ENCODE measurements at regions not wholly inside any gene's neighbourhood (a gene's known extent, or its start where the extent isn't known, plus 50 kb on each side); places are given as distances from the start of the nearest gene placed in this dataset.

DNA sequence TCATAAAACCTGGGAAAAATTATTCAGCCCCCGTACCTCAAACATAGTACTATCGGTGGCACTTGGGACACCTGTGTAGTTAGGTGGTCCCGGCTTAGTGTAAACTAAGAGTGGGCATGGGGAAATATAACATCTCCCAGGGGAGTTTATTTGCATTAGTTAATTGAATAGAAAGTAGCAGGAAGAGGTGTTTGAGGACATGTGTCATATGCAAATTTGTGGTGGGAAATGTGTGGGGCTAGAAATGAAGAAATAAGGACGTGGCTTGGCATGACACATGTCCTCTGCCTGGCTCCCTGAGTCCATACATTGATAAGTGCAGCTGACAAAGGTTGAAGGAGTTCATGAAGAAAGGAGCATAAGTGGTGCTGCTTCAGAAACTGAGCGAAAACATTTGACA lies 483.6 kb downstream of the SH2D1A start:
- no peak for DNase-seq (ENCODE audit: low read depth in 2 of 2)

DNA sequence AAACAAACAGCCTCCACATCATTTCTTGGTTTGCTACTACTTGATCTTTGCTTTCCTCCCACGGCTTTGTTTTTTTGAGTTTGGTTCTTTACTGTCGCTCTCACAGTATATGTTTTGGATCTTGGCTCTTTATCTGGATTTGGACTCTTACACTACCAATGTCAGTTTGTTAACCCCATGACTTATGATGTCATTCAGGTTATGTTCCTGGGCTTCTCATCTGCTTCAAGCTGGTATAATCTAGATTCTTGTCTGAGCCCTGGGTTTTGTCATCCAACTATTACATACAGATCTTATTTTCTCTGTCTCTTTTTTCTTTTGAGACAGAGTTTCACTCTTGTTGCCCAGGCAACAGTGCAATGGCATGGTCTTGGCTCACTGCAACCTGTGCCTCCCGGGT lies 482.9 kb upstream of the TEX13C start:
- no peak for DNase-seq (ENCODE audit: low read depth in 2 of 2)

DNA sequence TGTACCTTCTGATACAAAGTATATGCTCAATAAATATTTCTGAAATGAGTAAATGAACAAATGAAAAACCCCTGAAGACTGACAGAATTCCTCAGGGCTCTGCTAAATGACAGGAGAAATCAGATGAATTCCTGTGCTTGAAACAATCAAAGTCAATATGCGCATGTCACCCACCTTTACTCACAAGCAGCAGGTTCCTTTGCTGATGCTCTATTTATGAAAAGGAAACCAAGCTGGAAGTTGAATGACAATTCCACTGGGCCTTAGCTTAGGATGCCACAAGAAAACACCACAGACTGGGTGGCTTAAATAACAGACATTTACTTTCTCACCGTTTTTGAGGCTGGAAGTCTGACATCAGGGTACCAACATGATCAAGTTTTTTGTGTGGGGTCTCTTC lies 477.5 kb upstream of the TEX13C start:
- DNase-seq (ENCODE audit: low read depth in 2 of 2) = no peak

DNA sequence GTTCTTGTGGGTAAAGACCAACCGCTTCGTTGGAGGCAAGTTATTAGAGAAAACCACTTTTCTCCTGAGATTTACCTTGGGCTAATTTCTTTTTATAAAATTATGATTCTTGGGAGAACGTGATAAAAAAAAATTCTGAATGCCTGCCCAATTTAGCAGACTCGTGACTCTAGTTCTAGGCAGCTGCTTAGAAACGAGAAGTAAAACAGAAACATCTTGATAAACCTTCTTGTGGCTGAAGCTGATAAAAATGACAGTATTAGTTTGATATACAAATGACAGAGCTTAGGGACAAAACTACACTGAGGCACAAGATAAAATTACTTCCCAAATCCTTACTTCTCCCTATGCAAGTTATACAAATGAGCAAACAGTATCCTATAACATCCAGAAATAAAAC lies 458.9 kb upstream of the TEX13C start:
- no peak for DNase-seq (ENCODE audit: low read depth in 2 of 2)

DNA sequence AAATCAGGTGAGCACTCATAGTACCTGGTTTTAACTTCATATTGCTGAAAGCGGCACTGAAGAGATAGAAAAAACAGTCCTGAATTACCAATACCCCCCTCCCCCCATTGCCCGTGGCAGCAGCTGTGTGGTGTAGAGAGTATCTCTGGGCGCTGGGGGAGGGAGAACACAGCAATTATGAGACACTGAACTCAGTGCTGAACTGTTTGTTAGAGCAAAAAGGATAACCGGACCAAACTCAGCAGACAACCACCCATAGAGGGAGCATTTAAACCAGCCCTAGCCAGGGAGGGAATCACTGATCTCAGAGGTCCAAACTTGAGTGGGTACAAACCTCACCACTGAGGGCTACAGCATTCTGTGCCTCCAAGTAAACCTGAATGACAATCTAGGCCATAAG lies 457.4 kb upstream of the TEX13C start:
- DNase-seq (ENCODE audit: low read depth in 2 of 2) = no peak

DNA sequence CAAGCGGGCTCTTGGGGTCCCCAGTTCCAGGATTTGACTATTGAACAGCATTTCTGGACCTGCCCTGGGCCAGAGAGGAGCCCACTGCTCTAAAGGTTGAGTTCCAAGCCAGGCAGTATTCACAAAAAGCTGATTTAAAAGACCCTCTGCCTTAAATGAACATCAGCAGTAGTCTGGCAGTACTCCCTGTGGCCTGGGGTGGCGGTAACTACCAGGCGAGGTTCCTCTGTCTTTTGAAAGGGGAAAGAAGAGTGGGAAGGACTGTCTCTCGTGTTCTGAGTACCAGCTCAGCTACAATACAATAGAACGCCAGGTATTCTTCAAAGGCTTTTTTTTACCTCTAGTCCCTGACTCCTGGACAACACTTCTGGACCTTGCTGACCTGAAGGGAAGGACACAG lies 456.4 kb upstream of the TEX13C start:
- no peak for DNase-seq (ENCODE audit: low read depth in 2 of 2)

DNA sequence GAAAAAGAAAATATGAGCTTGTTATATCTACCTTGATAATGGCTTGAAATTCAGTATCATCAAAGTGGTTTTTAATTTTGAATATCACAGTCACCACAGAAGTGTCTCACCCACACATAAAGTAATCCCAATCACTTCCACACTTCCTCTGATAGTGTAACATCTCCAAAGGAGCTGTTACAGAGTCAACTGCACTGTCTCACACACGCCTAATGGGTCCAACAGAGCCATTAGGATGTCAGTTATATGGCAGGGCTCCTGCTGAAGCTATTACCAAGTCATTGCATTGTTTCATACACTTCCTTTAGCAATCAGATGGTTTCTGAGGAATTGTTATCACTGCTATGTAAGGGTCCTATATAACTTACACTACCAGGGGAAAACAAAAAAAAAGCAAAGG lies 432.1 kb upstream of the TEX13C start:
- no peak for DNase-seq (ENCODE audit: low read depth in 2 of 2)

DNA sequence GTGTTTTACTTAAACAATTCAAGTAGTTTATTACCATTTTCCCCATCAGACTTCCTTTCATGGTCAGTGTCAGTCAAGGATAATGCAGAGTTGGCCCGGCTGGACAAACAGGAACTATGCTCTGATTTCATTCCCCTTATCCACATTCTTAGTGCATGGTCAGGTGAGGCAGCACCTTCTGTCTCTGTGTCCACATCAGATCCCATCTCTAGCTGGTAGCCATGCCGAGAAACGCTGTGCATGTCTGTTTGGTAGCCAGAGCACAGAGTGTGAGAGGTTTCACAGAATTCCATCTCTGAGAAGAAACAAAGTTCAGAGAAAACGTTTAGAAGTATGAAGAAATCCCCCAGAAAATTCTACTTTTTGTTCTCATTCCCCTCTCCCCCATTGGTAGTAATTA lies 423.7 kb upstream of the TEX13C start:
- no peak for DNase-seq (ENCODE audit: low read depth in 2 of 2)

DNA sequence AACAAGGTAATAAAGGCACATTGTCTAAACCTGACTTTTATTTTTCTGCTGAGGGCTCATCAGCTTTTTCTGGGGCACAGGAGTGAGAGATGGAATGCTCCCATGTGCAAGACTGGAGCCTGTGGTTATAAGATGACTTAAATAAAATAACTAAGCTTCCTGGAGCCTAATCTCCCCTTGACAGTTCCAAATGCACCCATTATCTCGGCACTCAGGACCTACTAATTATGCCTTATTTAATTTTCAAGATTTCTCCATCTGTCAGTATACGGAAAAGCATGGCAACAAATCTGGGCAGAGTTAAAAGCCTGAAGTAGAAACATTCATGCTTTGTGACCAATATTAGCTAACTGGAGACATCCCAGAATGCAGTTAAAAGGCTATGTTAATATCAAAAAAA lies 416.7 kb upstream of the TEX13C start:
- DNase-seq (ENCODE audit: low read depth in 2 of 2) = no peak

DNA sequence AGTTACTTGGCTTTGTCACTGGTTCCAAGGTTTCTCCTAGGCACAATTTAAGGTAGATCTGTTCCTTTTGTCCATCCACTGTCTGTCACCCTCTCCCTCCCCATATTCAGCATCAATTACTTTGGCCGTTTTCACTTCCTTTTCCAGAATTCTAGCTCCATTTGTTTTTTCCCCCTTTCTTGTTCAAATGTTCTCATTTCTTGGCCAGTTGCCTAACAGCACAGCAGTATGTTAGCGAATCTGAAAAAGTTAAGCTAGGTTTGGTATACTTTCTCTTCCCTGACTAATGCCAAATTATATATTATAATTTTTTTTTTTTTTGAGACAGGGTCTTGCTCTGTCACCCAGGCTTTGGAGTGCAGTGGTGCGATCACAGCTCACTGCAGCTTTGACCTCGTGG lies 409.1 kb upstream of the TEX13C start:
- DNase-seq (ENCODE audit: low read depth in 2 of 2) = no peak

DNA sequence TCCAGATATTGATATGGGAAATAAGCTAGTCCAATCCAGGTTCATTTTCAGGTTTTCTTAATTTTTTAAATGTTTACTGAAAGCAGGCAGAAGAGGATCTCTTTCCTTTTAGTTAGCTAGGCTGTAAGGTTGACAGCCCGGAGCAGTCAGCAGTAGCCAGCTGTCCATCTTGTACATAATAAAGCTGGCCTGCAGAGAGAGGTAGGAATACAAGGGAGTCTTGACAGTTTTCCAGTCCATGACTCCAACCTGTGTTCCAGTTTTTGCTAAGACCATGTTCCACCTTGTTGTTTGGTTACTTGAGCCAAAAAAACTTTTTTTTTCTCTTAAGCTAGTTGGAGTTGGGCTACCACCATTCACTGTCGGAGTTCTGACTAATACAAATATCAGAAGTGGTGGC lies 402.7 kb upstream of the TEX13C start:
- DNase-seq (ENCODE audit: low read depth in 2 of 2) = no peak

DNA sequence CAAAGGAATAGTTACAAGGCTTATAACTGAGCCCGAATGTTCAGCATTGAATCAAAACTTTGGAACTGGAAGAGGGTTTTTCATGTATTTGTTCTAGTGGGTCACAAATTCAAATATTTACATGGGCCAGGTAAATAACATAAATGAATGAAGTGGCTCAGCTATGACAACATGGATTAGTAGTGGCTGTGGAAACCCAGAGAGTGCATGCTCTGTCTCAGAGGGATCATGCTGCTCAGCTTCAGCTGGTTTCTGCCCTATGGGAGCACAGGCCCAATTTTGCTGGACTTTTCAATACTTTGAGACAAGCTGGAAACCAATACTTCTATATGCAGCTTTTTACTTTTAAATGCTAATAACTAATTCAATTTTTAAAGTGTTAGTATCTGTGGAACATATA lies 394.0 kb upstream of the TEX13C start:
- no peak for DNase-seq (ENCODE audit: low read depth in 2 of 2)

DNA sequence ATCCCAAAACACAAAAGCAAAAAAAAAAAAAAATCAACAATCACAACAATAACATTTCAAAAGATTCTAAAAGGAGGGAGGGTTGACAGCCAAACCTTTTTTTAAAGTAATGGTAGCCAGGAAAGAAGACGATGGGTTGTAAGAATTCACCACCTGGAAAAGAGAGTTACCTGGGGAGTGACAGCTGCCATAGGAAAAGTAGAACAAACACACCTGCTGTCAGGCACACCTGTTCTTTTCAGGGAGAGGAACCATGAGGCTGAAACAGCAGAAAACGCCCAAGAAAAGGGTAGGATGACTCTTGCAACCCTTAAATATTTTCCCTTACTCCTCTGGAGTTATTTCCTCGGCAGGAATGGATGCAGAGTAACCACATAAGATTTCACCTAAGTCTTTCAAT lies 388.4 kb upstream of the TEX13C start:
- DNase-seq (ENCODE audit: low read depth in 2 of 2) = no peak

DNA sequence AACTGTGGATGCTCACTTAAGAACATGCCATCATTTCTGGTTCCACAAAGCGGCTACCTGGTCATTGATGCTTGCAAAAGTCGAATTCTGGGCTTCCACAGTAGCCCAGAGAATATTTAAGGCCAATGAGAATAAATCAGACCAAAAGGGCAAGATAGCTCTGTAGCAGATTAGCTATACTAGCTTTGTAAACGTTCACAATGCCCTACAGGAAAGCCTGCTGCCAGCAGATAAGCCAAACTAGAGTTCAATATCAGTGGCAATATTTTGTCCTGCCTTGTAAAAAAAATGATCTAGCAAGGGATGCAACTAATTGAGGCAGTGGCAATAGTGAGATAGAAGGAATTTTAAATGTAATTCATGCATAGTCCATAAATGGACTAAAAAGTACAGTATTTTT lies 387.7 kb upstream of the TEX13C start:
- DNase-seq (ENCODE audit: low read depth in 2 of 2) = no peak

DNA sequence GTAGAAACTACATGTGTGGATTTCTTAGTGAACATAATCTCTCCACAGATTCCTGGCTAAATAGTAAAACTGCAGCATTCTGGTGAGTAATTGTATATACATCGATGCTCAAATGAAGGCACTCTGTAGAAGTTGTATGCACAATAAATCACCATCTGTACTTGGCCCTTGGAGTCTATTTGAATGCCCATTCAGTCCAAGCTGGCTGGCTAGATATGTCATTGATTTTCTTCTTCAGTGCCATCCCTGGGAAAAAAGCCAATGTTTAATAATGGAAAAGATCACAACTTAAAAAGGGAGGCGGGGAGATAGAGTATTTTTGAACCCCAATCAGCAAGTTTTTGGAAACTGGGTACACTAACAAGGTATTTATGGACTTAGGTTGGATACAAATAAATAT lies 381.0 kb upstream of the TEX13C start:
- no peak for DNase-seq (ENCODE audit: low read depth in 2 of 2)

DNA sequence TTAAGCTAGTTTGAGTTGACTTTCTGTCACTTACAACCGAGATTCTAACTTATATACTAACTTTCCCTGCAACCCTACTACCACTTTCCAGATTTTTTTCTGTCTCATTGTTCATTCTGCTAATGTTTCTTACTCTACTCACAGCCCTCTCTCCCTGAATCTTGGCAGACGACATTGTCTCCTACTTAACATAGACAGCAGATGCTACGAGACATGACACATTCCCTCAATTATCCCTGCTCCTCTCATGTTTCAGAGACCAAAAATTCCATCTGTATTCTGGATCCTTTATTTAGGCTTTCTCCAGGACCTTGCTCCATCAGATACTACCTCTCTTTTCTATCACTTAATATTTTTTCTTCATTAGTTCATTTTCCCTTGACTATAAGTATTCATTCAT lies 379.1 kb upstream of the TEX13C start:
- DNase-seq (ENCODE audit: low read depth in 2 of 2) = no peak

DNA sequence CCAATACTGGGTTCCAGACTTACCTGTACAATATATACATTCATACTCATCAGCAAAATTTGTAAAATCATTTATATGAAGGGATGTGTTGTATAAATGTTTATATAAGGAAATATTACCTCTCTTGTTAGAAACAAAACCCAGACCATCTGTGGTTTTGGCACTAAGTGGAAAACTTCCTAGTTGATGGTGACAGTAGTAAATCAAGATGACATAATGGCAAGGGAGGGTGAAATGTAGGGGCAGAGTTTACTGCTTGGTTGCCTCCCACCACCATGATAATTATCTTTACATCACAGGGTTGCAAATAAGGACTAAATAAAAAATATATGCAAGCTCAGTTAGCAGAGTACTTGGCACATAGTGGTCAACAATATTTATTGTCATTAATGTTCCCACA lies 365.3 kb upstream of the TEX13C start:
- no peak for DNase-seq (ENCODE audit: low read depth in 2 of 2)

DNA sequence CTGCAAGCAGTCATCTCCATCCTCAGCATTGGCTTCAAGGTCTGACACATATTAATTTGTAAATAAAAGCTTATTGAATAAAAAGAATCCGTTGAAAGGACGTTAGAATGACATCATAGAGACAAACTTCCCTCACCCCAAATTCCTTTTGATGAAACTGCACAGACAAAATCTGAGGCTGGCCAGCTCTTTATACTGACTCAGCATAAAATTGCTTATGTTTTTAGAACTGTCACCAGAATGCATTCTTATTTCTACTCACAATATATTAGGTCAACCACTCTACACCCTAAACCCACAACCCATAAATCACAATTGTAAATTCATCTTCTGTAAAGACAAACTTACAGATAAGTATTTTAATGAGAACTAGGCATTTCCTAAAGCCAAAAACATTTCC lies 359.2 kb upstream of the TEX13C start:
- DNase-seq (ENCODE audit: low read depth in 2 of 2) = no peak

DNA sequence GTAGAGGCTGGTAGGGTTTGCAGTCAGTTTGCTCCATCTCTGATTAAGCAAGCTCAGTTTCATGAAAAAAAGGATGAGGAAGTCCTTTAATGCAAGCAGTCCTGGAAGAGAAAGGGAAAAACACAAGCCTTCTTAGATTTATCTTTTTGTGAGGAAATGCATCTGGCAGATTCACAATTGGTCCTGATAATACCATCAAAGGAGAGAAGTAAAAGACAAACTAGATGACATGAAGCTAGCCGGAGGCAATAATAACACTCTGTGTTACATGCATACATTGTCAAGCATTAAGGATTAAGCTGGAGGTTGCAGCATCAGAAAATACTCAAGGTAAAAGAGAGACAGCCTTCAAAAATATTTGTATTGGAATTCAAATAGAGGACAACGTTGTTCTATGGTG lies 356.0 kb upstream of the TEX13C start, which contains the start of gene TENM1:
TSS of gene TENM1 (minus strand) at position 101 of the 400 bp plus-strand sequence.
- no peak for DNase-seq (ENCODE audit: low read depth in 2 of 2)

DNA sequence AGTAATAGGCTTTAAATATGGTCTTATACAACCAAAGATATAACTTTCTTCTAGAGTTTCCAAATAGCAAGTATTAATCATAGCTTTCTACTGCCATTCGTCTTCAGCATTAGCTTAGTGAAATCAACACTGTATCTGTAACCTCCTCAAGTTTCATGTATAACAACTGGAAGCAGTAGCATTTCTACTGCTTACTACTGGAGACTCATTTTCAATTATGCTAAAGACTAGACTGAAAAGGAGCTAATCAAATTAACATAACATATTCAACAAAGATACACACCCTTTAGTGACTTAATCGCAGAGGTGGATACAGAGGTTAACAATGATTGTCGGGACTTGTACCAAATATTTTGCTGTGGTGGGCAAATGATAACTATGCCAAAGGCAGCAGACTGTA lies 344.2 kb upstream of the TEX13C start:
- no peak for DNase-seq (ENCODE audit: low read depth in 2 of 2)

DNA sequence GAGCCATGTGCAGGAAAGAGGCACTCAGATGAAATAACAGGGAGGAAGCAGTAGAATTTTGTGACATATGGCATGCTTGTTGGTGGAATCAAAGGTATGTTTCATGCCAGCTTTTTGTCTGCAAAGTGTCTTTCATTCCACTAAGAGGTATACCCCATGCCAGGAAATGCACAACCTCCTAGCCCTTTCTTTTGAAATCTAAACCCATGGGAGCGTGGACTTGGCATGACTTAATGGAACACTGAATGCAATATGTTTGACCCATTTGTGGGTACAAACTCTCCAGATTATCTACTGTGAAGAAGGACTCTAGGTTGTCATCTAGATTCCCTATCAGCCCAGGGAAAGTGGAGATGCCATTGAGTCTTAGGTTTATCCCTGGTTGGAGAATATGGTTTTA lies 338.3 kb upstream of the TEX13C start:
- DNase-seq (ENCODE audit: low read depth in 2 of 2) = no peak

DNA sequence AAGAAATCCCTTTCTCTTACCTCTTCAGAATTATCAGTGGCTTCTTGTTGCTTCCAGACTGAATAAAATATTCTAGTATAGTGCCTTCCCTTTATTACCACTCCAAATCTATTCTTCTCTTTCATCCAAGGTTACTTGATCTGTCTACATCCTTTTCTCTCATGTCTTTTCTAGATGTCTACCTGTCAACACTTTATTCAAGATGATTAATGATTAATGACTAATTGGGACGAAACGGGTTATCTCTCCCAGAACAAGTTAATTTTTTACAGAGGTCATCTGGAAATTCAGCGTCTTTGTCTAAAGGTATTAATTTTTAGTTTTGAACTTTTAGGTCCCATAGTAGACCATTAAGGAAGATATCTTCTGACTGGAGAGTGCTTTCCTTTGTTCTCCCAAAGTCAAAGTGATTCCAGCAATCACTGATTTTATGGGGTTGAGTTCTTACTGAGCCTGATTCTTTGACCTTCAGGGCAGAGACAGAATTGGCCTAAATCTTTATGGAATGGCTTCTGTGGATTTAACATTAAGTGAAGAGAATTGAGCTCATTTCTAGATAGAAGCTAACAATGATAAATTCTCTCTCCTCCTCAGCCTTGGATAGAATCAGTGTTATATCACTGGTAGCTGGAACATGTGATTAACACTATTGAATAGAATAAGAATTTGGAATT lies 335.4 kb upstream of the TEX13C start:
- DNase-seq (ENCODE audit: low read depth in 2 of 2) = no peak

DNA sequence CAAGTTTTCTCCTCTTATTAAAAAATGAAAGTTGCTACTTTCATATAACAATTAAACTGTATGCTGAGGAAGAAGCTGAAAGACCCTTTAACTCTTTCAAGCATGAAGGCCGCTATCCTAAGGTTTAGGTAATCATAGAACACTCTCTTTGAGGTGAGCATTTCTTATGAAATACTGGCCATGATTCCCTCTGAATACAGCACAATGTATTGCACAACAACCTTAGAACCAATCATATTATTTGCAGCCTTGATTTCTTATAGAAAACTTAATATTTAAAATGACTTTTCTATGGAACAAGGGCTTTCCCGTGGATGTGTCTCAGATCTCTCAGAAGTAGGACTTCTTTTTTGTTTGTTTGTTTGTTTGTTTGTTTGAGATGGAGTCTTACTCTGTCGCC lies 333.4 kb upstream of the TEX13C start:
- no peak for DNase-seq (ENCODE audit: low read depth in 2 of 2)

DNA sequence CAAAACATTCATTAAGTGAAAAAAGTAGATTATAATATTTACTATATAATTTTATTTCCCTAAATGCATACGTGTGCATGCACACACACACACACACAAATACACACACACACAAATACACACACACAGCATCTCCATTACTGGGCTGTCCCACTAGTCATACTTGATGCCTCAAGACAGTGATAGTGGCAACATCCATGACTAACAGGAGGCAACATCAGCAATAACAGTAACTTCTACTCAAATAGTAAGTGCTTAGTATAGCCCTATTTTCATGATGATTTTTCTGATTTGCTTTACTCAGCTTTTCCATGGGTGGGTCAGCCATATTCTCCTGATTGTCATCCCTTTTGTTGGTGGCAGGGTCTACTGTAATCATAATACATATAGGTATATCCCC lies 325.9 kb upstream of the TEX13C start:
- no peak for DNase-seq (ENCODE audit: low read depth in 2 of 2)

DNA sequence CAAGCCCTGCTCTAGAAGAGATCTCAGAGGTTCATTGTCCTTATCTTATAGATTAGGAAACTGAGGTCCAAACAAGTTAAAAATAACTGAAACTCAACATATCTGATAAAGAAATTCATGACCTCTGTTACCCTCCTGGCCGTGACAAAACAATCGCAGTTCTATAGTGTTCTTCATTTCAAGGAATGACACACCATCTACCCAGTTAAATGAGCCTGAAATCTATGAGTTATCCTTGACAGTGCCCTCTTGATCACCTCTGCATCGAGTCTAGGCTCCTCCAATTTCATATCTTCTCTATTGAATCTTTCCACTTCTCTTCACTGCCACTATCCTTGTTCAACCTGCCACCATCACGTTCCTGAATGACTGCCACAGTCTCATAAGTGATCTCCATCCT lies 325.3 kb upstream of the TEX13C start:
- no peak for DNase-seq (ENCODE audit: low read depth in 2 of 2)
